ENCODE measurements at regions not wholly inside any gene's neighbourhood (a gene's known extent, or its start where the extent isn't known, plus 50 kb on each side); places are given as distances from the start of the nearest gene placed in this dataset.

DNA sequence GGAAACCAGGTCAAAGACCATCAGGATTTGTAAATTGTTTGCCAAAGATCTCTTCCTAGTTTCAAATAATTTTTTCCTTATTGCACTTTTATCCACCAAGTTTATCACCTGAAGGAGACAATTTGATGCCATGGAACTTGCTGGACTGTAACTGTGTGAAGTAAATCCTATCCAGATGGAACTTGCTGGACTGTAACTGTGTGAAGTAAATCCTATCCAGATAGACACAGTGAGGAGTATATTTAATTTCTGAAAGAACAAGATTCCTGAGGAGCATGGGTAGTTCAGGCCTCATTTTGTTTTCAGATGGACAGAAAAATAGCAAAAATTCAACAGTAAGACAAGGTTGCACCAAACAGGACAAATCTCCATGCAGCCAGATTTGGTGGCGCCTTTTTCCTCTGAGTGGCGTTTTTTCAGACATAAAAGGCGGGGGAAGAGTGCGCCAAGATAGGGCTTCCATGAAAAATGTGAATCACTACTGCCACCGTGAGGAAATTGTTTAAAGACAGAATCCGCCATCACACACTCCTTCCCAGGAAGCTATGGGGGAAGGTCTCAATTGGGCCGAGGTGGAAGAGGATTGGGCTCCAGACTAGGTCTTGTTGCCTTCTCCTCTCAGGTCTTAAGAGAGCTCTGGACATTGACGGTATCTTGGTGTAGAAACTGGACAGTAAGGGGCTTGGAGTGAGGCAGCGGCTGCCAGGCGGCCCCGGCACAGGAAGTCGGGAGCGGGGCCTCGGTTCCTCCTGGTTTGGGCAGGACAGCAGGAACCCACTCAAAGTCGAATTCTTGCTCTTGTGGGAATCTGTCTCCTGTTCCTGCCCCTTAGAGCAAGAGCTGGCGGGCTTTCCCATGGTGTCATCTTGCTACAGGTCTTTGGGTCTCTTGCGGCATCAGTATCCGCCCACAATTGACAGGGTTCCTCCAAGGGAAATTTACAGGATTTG lies 234.7 kb downstream of the OR13H1 start:
- peak in 1 of 2 donors; percentile 27 for DNase-seq (ENCODE audit: low read depth in 2 of 2)

DNA sequence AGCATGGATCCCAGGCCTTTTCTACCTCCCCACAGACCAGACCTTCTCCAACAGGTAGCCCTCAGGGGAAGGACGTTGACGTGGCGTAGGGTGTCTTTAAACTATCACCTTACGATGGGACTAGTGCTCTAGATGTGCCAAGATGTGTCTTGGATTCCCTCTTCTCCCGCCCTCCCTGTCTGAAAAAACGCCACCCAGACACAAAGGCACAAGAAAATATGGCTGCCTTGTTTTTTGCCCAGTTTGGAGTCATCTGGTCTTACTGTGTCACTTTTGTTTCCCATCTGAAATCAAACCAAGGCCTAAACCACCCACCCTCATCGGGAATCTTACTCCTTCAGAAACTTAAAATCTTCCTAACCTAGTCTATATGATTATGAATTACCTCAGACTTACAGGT lies 235.4 kb downstream of the OR13H1 start:
- no peak for DNase-seq (ENCODE audit: low read depth in 2 of 2)

DNA sequence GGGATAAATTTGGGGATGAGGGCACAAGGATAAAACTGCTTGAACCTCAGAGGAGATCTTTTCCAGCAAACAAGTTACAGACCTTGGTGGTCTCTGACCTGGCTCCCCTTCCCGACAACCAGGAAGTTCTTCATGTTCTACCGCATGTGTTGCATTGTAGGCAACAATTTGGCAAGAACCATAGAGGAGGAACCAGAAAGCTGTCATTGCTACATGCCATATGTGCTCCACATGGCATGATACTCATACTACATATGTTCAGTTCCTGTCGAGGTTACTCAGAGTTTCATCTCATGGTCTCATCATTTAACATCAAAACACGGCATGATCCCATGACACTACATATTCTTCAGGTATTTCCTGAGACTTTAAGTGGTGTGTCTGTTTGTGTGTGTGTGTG lies 235.9 kb downstream of the OR13H1 start:
- no peak for DNase-seq (ENCODE audit: low read depth in 2 of 2)

DNA sequence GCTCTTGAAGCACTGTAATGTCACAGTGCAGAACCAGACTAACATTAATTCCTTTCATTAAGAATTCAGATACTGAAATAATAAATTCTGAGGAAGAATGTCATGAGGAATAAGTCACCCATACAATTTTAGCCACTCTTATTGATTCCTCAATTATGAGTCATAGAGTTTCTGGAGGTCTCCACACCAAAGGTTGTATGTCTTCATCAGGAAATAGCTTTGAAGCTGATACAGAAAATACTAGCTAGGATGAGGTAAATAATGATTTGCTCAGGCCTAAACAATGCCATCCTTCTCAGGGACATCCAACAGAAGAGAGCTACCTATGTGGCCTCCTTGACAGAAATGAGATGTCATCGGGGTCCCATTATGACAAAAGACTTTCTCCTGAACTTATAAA lies 238.8 kb downstream of the OR13H1 start:
- no peak for DNase-seq (ENCODE audit: low read depth in 2 of 2)

DNA sequence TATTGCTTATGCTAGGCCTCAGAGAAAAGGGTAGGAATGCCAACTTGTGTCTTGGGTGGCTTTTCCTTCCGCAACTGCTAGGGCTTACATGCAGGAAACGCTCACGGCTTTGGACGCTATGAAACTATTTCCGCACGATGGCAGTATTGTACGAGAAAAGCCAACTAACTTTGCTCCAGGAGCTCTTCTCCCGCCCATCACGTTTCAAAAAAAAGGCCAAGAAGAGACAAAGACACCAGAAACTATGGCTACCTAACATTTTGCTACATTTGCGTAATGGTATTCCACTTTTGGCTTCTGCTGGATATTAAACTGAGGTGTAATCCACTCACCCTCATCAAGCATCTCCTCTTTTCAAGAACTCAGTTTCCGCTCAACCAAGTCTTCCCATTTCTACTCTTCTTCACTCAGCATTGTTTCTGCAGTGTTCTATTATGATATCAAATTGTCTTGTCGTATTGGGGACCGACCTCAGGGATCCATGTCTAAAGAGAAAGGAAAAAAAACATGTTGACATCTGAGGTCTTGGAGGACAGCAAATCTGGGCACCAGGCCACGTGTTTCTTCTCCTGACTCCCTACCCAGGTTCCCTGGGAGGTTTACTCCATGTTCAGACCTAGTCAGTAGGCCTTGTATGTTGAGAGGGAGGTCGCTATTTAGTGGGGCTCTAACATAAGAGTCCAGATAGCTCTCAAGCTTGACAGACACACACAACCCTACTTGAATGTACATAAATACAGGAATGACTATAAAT lies 239.4 kb upstream of the STK26 start:
- peak in 1 of 2 donors; percentile 36 for DNase-seq (ENCODE audit: low read depth in 2 of 2)

DNA sequence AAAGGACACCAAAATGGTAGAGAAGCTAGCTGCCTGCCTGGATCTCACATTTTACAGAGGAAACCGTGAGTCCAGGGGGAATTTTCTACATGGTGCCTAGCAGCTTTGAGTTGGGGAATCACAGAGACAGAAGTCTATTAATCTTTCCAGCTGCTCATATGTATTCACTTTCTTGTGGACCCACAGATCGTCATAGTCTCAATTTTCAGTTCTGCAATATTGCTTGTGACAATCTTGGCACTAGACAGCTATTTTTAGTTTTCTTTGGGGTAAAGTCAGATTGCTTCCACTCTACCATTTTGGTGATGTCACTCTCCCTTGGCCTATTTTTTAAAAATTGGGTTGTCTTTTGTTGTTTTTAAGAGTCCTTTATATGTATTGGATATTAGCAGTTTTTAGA lies 233.4 kb upstream of the STK26 start:
- no peak for DNase-seq (ENCODE audit: low read depth in 2 of 2)

DNA sequence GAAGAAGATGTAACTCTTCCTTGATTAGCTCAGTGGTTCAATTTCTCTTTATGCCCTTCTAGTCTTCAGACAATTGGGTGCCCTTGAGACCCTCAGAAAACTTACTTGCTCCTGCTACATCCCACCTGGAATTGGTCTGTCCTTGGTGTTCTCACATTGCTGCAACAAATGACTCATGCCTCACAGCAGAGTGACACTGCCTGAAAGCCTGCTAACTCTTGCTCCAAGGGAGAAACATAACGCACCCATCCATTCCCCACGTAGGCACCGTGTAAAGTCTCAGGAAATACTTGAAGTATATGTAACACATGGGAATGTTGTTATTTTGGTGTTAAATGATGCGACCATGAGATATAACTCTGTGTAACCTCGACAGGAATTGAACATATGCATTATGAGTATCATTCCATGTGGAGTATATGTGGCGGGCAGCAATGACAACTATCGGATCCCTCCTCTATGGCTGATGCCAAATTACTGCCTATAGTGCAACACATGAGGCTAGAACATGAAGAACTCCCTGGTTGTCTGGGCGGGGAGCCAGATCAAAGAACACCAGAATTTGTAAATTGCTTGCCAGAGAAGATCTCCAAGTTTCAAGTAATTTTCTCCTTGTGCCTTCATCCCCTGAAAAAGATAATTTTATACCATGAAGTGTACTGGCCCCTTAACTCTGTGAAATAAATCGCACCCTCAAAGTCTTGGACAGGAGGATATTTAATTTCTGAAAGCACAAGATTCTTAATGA lies 231.3 kb upstream of the STK26 start:
- no peak for DNase-seq (ENCODE audit: low read depth in 2 of 2)

DNA sequence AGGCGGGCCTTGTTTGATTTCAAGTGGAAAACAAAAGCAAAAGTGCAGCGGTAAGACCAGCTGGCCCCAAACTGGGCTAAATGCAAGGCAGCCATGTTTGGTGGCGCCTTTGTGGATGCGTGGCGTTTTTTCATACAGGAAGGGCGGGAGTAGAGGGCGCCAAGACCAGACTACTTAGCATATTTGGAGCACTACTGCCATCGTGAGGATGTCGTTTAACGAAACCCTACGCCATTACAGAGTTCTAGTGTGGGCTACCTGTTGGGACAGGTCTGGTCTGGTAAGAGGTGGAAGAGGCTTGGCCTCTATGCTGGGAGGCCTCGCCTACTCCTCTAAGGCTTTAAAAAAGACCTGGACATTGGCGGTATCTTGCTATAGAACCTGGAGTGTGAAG lies 230.7 kb upstream of the STK26 start:
- peak in 1 of 2 donors; percentile 71 for DNase-seq (ENCODE audit: low read depth in 2 of 2)

DNA sequence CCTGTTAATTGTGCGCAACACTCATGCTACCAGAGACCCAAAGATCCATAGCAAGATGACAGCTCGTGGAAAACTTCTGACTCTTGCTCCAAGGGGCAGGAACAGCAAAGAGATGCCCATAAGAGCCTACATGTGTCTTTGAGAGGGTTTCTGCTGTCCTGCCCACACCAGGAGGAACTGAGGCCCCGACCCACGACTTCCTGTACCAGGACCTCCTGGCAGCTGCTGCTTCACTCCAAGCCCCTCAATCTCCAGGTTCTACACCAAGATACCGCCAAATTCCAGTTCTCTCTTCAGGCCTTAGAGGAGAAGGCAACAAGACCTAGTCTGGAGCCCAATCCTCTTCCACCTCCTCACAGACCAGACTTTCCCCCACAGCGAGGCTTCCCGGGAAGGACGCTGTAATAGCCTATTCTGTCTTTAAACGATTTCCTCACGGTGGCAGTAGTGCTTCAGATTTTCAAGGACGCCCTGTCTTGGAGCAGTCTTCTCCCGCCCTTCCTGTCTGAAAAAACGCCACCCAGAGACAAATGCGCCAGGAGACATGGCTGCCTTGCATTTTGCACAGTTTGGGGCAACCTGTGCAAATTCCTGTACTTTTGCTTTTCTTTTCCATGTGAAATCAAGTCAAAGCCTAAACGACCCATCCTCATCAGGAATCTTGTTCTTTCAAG lies 230.2 kb upstream of the STK26 start:
- DNase-seq (ENCODE audit: low read depth in 2 of 2), result peak in 1 of 2 donors; percentile 72

DNA sequence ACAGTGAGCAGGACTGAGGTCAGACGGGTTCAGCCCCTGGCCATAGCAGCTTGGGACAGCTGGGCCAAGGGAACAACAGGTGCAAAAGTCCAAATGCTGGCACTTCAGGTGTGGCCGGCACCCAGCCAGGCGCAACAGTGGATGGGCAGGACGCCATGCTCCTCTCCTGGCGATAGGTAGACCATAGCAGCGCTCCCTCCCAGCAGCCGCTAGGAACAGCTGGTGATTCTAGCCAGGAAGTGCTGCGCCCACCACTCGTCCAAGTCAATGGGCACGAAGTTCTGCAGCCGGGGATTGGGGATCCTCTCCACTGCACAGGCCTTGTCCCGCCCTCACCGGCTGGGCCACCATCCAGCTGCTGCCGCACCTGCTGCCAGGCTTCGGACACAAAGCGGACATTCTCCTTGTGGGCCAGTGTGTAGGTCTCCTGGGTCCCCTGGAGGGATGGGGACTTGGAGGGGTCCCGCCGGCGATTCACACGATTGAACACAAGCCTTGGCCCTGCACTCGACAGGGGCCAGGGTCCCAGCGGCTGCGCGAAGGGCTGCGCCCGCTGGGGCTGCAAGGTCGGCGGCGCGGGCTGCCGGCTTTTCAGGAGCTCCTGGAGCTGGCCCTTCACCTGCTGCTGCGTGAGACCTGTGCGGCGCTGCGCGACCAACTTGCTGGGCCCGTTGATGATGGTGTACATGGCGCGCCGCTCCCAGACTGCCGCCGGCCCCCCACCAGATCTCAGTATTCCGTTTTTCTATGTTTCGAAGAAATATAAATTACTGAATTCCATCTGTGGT lies 227.5 kb upstream of the STK26 start:
- DNase-seq (ENCODE audit: low read depth in 2 of 2), result no peak

DNA sequence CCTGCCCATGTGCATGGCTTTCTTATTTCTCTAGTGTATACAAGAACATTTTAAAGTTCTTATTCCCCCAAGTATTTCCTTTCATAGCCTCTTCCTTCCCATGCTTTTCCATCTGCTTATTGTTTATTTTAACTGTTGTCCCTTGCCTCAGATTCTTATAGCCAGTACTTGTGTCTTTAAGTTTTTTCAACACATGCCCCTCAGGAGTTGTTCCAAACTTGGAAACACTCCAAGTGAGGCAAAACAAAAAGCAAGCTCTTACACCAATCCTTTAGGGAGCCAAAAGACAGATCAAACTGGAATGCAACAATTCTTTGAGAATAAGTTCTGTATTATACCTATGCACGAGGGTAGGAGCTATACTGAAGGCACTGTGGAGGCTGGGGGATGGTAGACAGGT lies 222.0 kb upstream of the STK26 start:
- no peak for DNase-seq (ENCODE audit: low read depth in 2 of 2)

DNA sequence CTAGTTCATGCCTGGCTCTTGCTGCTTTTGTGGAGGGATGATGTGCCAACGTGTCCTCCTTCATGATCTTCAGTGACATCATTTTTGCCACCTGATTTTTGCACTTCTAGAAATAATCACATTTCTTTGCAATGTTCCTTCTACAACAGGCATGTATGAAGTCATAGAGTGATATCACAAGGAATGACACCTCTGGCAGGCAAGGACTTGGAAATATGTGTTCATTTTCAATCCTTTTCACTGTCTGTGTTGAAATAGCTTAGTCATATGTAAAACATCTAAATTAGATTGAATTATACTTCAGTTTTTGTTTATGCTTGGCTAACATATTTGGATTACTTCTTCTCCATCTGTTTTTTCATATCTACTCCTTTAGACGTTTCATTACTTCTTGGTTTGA lies 221.2 kb upstream of the STK26 start:
- DNase-seq (ENCODE audit: low read depth in 2 of 2), result no peak

DNA sequence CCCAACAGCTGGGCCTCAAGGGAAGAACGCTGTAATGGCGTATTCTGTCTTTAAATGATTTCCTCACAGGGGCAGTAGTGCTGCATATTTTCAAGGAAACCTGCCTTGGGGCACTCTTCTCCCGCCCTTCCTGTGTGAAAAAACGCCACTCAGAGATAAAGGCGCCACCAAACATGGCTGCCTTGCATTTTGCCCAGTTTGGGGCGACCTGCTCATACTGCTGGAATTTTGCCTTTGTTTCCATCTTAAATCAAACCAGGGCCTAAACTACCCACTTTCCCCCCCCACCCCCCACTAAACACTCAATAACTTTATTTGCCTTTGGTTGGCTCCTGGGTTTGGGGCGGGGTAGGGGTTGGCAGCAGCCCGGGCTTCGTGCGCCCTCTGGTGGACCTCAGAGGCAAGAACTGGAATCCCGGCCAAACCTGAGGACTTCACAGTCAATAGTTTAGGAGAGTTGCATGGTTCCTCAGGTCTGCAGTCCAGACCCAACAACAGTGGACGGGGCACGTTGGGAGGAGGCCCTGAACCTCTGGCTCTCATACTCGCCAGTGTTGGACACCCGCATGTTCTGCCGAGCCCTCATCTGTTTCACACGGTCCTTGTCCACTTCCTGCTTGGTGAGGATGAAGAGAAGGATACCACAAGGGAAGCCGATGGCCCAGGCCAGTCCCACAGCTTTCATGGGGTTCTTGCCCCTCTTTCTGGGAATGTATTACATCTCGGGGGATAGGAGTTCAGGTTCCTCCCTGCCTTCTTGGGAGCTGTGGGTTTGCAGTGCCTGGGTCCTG lies 220.1 kb upstream of the STK26 start:
- DNase-seq (ENCODE audit: low read depth in 2 of 2), result no peak

DNA sequence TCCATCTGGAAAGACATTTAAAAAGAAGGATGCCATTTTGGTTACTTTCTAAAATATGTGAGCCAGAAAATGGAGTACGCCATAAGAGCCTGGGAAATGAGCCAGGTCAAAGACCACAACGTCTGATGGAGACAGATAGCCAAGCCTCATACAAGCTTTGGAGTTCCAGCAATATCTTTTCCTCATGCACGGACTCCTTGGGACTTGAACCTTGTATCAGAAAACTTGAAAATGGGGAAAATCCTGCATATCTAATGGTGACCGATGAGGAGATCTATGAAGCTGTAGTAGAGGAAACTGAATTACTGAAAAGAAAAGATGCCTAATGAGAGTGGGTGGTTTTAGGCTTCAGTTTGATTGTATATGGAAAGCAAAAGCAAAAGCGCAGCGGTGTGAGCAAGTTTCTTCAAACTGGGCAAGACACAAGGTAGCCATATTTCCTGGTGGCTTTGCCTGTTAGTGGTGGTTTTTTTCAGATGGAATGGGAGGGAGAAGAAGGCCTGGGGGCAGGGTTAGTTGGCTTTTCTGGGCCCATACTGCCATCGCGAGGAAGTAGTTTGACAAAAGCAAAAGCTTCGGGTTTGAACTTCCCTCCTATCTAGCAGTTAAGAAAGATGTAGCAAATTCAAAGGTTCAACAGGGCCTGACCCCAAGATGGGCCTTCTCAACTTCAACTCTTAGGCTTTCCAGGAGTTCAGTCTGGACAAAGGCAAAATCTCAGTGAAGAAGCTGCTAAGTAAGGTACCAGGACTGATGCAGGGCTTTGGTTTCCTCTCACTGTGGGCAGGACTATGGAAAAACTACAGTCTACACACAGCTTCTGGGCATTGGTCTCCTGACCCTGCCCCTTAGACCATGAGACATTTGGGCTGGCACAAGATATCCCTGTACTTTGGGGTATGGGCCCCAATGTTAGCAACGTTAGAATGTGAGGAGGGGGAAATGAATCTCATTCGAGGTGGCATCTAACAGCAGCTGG lies 210.0 kb upstream of the STK26 start:
- DNase-seq (ENCODE audit: low read depth in 2 of 2), result peak; percentile 36 to 74

DNA sequence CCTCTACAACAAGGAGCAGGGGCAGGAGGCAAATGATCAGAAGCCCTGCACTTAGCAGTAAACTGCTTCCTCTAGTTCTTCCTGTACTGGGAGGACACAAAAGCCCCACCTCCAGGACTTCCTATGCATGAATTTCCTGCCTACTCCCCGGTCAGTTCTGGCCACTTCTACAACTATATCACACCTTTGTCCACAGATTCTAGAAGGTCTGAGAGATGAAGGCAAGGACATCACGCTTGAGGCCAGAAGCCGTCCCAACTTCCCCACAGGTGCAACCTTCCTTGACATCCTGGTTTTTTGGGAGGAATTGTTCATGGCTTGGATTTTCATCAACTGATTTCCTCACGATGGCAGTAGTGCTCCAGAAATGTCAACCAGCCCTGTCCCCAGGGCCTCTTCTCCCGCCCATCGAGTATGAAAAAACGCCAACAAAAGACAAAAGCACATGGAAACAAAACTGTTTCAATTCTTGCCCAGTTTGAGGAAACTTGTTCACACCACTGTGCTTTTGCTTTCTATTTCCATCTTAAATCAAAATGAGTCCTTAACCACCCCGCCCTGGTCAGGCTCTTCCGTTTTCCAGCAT lies 206.5 kb upstream of the STK26 start:
- peak in 1 of 2 donors; percentile 56 for DNase-seq (ENCODE audit: low read depth in 2 of 2)

DNA sequence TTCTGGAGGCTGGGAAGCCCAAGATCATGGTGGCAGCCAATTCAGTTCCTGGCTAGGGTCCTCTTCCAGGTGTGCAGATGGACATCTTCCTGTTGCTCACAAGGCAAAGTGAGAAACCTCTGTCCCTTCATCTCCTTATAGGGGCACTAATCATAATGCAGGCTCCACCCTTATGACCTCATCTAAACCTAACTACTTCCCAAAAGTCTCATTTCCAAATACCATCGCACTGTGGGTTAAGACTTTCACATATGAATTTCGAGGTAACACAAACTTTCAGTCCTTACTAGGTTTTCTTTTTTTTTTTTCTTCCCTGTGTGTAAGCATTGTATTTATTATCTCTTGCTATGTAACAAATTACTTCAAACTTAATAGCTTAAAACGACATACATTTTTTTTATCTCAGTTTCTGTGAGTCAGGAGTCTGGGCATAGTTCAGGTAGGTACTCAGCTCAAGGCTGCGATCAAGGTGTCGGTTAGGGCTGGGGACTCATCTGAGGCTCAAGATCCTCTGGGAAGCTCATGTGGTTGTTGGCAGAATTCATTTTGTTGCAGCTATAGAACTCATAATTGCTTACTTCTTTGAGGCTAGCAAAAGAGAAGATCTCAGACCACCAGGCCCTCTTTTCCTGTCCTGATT lies 204.7 kb upstream of the STK26 start:
- DNase-seq (ENCODE audit: low read depth in 2 of 2), result no peak

DNA sequence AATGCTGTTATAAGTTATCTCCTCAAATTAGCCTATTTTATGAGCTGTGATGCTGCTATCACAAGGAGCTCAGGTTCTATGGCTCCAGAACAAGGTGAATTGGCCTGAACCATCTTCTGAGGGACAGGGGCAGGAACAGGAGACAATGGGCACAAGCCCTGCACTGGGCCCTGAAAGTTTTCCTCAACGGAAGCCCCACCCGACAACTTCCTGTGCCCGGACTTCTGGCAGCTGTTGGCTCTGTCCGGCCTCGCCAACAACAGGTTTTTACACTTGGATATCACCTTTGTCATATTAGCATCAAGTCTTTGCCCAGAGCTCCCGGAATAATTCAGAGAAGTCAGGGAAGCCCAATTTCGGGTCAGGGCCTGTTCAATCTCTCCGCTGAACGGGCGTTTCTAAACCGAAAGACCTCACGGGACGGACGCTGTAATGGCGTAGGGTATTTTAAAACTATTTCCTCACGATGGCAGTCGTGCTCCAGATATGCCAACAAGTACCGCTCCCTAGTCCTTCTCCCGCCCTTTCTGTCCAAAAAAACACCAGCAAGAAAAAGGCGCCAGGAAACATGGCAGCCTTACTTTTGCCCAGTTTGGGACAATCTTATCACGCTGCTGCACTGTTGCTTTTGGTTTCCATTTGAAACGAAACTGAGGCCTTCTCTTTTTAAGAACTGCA lies 201.0 kb upstream of the STK26 start:
- peak in 1 of 2 donors; percentile 53 for DNase-seq (ENCODE audit: low read depth in 2 of 2)
